ENCODE measurements at regions not wholly inside any gene's neighbourhood (a gene's known extent, or its start where the extent isn't known, plus 50 kb on each side); places are given as distances from the start of the nearest gene placed in this dataset.

DNA sequence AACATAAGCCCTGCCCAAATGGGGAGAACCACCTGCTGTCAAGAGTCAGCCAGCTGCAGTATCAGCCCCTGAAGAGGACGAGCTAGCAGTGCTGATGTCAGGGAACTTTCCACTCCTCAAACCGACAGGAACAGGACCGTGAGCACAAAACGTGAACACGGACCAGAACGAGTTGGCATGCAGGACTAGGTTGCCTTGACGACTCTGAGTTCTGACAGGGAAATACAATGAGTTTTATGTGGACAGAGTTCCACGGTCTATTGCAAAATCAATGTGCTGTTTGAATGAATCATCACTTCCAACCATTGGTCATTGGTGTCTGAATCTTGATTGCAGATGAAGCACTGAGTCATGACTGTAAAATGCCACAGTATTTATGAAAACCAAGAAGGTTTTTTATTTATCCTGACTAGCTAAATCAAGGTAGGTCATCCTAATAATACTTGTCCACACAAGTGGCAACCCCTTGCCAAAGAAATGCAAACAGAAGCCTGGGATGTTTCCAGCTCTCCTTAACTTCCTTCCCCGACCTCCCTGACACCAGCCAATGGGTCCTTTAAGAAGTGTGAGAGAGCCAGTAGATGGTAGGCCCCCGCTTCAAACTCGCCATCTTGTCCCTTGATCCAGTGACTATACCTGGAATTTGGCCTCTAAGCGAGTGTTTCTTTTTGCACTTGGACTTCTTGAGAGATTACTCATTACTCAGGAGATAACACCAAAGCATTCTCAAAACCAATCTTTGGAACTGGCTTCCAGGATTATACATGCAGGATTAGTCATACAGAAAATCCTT, 119.6 kb downstream of the ASB7 start:
- peak; percentile 96 for DNase-seq (ENCODE audit: low read depth)
- TF ChIP-seq, protein P1, sequence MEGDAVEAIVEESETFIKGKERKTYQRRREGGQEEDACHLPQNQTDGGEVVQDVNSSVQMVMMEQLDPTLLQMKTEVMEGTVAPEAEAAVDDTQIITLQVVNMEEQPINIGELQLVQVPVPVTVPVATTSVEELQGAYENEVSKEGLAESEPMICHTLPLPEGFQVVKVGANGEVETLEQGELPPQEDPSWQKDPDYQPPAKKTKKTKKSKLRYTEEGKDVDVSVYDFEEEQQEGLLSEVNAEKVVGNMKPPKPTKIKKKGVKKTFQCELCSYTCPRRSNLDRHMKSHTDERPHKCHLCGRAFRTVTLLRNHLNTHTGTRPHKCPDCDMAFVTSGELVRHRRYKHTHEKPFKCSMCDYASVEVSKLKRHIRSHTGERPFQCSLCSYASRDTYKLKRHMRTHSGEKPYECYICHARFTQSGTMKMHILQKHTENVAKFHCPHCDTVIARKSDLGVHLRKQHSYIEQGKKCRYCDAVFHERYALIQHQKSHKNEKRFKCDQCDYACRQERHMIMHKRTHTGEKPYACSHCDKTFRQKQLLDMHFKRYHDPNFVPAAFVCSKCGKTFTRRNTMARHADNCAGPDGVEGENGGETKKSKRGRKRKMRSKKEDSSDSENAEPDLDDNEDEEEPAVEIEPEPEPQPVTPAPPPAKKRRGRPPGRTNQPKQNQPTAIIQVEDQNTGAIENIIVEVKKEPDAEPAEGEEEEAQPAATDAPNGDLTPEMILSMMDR (conservative IDR thresholded peaks at IDR 0.05; ENCODE audit: low read depth, low read length) = no peak
- no peak overlapping the region for H3K4me3 ChIP-seq (ENCODE audit: low read length)

DNA sequence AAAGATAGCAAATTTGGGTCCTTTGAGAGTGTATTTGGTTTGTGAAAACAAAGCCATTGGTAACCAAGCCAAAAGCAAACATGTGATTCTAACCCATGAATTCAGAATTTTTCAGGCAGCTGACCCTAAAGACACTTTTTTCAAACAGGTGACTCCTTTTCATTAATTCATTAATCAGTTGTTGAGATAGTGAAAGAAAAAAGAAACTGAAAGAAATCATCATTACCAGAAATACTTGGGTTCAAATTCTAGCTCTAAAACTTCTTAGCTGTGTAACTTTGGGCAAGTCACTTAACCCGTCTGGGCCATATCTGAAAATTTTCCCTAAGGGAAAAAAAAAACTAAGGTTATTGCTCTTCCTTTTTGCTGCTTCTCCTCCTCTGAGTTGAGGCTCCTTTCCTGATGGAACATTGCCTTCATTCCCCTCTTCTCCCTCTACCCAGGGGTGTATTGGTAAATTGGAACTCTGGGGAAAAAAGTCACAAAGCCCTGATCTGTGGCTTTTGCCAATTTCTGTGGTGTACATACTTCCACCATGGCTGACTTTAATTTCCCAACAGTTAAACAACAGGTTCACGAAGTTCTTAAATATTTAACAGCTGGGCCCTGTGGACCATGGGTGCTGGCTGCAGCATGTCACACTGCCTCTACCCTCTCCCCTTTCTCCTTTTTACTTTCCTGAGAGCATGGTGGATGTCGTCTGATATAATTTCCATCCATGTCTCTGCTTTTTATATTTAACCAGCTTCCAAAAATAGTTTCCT, 120.3 kb downstream of the ASB7 start:
- DNase-seq (ENCODE audit: low read depth) = no peak
- TF ChIP-seq, protein P1 (conservative IDR thresholded peaks at IDR 0.05; ENCODE audit: low read depth, low read length) = no peak
- H3K4me3 ChIP-seq (ENCODE audit: low read length) = no peak overlapping the region

DNA sequence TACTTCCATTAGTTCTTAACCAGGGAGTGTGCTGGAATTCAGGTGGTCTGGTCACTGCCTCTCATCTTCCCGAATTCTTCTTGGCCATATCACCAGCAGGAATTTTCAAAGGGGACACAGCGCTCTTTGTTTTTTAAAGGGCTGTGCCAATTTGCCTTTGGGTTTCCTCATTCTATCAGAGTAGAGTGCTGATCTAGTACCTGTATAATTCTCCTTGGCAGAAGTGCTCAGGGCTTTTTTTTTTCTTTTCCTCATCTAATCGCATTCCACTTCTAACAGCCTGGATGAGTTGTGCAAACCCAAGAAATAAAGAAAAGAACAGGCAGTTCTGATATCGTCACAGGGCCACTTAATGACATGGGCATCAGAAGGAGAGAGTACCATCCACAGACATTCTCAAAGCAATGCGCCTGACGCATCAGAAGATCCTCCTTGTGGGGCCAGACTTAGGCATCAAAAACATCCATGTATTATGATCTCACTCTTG, 121.0 kb downstream of the ASB7 start:
- TF ChIP-seq, protein P1 (conservative IDR thresholded peaks at IDR 0.05; ENCODE audit: low read depth, low read length) = no peak
- no peak for DNase-seq (ENCODE audit: low read depth)
- H3K4me3 ChIP-seq (ENCODE audit: low read length) = no peak overlapping the region

DNA sequence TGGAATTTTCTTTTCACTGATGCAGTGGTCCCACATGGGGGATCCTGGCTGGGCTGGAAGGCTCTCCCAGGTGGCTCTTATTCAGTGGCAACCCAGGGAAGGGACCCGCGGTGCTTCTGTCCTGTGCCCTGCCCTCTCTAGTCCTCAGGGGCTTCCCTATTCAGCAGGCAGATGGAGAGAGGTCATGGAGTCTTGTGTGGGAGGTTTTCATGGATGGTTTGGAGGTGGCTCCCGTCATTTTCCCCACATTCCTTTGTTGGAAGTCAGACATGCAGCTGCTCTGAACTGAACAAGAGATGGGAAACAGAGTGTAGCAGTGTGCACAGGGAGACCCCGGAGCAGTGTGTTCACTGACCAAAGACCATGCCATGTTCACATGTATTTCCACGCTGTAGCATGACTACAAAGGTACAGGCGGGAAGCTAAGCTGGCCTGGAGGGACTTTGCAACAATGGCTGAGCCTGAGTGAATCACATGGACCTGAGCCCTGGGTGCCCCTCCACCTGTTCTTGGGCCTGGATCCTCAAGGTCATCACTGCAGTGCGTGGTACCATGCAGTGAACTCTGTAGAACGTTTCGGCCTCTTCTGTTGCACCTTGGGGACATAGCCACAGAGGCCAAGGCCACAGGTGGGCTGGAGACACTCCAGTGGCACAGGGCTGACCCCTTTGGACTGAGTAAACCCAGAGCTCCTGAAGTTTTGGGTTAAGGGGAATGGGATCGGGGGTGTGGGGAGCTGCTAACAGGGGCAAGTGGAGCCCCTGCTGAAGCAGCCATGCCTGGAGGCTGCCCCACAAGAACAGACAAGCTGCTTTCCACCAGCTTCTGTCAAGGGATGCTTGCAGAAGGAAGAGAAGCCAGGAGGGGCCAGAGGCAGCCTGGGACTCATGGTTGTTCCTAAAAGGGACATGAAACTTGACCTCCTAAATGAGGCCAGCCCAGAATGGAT, 123.0 kb downstream of the ASB7 start:
- H3K4me3 ChIP-seq (ENCODE audit: low read length) = no peak overlapping the region
- TF ChIP-seq, protein P1 (conservative IDR thresholded peaks at IDR 0.05; ENCODE audit: low read depth, low read length) = no peak
- DNase-seq (ENCODE audit: low read depth) = no peak

DNA sequence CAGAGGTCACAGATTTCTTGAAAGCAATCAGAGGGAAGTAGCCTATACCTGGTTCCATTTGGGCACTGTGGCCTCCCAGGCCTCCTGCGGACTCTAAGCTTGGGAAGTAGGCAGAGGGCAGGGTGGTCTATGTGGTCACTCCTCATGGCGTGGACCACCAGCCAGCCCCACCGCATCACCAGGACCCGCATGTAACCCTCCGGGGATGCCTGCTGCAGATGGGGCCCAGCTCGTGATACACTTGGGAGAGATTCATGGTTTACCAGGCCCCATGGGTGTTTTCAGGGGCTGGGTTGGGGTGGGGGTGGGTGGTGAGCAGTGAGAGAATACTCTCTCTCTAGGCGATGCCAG, 123.7 kb downstream of the ASB7 start:
- H3K4me3 ChIP-seq (ENCODE audit: low read length) = no peak overlapping the region
- TF ChIP-seq, protein P1 (conservative IDR thresholded peaks at IDR 0.05; ENCODE audit: low read depth, low read length) = no peak
- no peak for DNase-seq (ENCODE audit: low read depth)

DNA sequence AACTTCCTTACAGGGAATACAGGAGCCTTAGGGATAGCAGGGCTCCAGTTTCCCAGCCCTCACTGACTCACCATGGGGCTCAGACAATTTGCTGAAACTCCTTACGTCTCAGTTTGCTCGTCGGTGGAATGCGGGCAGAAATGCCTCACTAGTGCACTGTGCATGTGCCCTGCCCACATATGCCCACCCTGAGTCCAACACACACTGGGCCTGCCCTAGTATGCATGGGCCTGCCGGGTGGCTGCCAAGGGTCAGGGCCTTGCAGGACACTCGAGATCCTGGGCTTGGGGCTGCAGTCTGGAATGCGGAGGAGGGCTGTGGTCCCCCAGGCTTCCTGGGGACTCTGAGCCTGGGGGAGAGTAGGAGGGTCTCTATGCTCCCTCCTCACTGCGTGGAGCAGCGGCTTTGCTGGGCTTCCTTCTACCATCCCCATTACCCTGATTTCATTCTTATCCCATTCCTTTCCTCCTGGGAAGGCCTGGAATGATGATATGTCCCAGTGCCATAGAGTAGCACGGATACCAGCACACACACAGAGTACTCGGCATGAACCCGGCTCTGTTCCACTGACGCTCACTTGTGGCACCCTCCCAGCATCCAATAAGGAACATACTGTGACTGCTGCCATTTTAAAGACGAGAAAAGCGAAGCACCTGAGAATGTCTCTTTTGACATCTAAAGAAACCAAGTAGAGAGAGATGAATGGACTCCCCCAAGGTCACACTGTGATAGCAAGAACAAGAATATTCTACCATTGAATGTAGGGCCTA, 124.2 kb downstream of the ASB7 start:
- TF ChIP-seq, protein P1 (conservative IDR thresholded peaks at IDR 0.05; ENCODE audit: low read depth, low read length) = no peak
- H3K4me3 ChIP-seq (ENCODE audit: low read length) = no peak overlapping the region
- no peak for DNase-seq (ENCODE audit: low read depth)
